Lower leg skin (tissue), 4 donors: ENCODE measurements at regions not wholly inside any gene's neighbourhood (a gene's known extent, or its start where the extent isn't known, plus 50 kb on each side); places are given as distances from the start of the nearest gene placed in this dataset.
"Not testable (repeated sequence)": the region's sequence is repeated elsewhere in the genome, so short reads cannot be mapped to it uniquely, and the experiment has no call there.

Experiments used
- DNase-seq, 2 donors: peaks; one replicate each; pipeline ENCODE4 v3.0.0-alpha.2; 2019; ENCODE audit warnings: low spot score in 2 of 2
- H3K4me3 ChIP-seq: fragments of 200-600 bp; sonication (generic); 2 replicates; pipeline ENCODE4 v1.5.1; 2017; ENCODE audit warnings: mild to moderate bottlenecking, low read depth; ENCODE audit not compliant: poor library complexity, severe bottlenecking
- POLR2A ChIP-seq, 2 donors: fragments of 450-650 bp; IDR thresholded peaks; one replicate each; pipeline ENCODE4 v1.6.1; 2016 to 2017; ENCODE audit warnings: antibody characterized with exemption in 2 of 2, mild to moderate bottlenecking in 1 of 2, moderate library complexity in 1 of 2
- WGBS, 2 donors: methylation state at CpG; one replicate each; pipeline ENCODE4 v1.1.5; 2018; 5-methylcytosine and 5-hydroxymethylcytosine counted together
- intact Hi-C: fragments of 100-400 bp; cut with DNase I; formaldehyde crosslinking; loops from one replicate; pipeline ENCODE4 v1.15.0; 2023; ENCODE audit warnings: low total_unique reads
- TF ChIP-seq, protein P1 (sequence below), 3 donors: fragments of 450-650 bp; IDR thresholded peaks; one replicate each; pipeline ENCODE4 v1.5.1; 2016; ENCODE audit warnings: antibody characterized with exemption in 3 of 3, mild to moderate bottlenecking in 3 of 3, moderate library complexity in 2 of 3

DNA sequence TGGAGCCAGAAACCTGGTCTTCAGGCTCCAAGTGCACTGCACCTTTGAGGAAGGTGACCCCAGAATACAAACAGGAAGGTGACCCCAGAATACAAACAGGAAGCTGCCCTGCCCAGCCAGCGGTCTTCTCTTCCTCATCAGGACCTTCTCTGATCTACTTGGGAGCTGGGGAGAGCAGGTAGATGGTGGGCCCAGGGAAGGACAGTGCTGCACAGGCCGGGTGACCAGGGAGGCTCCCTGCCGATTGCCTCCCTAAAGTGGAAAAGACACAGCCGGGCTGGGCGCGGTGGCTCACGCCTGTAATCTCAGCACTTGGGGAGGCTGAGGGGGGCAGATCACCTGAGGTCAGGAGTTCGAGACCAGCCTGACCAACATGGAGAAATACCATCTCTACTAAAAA lies 151.8 kb upstream of the CHST15 start:
- WGBS, 2 donors = 91 to 95% methylated on average over 8 of the region's 8 CpGs
- H3K4me3 ChIP-seq = no peak overlapping the region
- TF ChIP-seq, protein P1, sequence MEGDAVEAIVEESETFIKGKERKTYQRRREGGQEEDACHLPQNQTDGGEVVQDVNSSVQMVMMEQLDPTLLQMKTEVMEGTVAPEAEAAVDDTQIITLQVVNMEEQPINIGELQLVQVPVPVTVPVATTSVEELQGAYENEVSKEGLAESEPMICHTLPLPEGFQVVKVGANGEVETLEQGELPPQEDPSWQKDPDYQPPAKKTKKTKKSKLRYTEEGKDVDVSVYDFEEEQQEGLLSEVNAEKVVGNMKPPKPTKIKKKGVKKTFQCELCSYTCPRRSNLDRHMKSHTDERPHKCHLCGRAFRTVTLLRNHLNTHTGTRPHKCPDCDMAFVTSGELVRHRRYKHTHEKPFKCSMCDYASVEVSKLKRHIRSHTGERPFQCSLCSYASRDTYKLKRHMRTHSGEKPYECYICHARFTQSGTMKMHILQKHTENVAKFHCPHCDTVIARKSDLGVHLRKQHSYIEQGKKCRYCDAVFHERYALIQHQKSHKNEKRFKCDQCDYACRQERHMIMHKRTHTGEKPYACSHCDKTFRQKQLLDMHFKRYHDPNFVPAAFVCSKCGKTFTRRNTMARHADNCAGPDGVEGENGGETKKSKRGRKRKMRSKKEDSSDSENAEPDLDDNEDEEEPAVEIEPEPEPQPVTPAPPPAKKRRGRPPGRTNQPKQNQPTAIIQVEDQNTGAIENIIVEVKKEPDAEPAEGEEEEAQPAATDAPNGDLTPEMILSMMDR (IDR thresholded peaks at IDR 0.05) = no peak
- no peak for TF ChIP-seq POLR2A (IDR thresholded peaks at IDR 0.05)
- peak in 1 of 2 donors; percentile 78 for DNase-seq
- intact Hi-C loops = no loop called here

DNA sequence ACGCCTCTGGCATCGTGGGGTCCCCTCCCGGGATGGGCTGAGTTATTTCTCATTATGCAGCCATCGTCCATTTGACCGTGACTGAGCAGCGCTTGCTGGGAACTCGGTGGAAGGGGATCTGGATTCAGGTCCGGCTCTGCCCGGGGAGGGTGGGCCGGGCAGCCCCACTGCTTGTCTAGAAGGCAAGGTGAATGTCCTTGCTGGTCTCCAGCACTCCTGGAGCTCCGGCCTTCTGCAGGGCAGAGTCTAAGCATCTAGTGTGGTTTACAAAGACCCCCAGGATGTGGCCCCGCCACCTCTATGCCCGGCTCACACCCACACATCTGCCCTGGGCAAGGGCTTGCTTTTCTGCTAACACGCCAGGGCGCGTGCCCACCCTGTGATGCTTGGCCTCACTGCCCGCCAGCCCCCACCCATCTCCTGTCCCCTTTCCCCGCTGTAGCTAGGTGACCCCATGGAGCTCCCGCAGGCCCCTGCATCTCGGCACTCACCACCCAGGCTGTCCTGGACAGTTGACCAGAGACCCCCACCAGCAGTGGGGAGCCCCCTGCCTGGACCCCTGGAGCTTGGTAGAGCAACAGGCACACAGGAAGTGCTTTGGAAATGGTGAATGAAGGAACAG lies 151.0 kb upstream of the CHST15 start:
- intact Hi-C loops = no loop called here
- 95 to 96% methylated on average over 15 to 20 of the region's 20 CpGs for WGBS, 2 donors
- DNase-seq = peak in 1 of 2 donors; percentile 76
- H3K4me3 ChIP-seq = no peak overlapping the region
- TF ChIP-seq, protein P1 (IDR thresholded peaks at IDR 0.05) = no peak
- no peak for TF ChIP-seq POLR2A (IDR thresholded peaks at IDR 0.05)

GRCh38 chr10:124243702-124244121 lies 150.3 kb upstream of the CHST15 start:
- intact Hi-C loops = no loop called here
- no peak overlapping the region for H3K4me3 ChIP-seq
- peak in 1 of 2 donors; percentile 79 for DNase-seq
- TF ChIP-seq, protein P1 (IDR thresholded peaks at IDR 0.05) = no peak
- TF ChIP-seq POLR2A (IDR thresholded peaks at IDR 0.05) = no peak
- WGBS, 2 donors = 75 to 82% methylated on average over 12 of the region's 12 CpGs

GRCh38 chr10:124242791-124243190 lies 149.4 kb upstream of the CHST15 start:
- no peak overlapping the region for H3K4me3 ChIP-seq
- intact Hi-C loops = no loop called here
- peak in 1 of 2 donors; percentile 32 for DNase-seq
- WGBS, 2 donors = 90 to 92% methylated on average over 8 of the region's 8 CpGs
- TF ChIP-seq POLR2A (IDR thresholded peaks at IDR 0.05) = no peak
- TF ChIP-seq, protein P1 (IDR thresholded peaks at IDR 0.05) = no peak

DNA sequence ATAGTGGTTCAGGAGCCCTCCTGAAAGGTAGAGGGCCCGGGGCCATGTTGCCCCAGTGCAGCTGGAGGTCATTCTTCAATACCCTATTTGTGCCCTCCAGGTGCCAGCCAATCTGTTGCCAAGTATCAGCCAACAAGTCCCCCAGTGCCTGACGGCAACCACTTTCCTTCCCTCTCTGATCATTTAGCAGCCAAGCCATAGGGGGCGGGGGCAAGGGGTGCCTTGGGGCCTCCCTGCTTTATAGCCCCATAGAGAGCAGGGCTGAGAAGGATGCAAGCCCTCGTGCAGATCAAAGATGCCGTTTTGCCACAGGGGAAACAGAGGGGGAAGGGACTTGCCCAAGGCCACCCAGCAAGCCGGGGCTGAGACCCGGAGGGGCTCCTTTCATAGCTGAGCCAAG lies 149.0 kb upstream of the CHST15 start:
- TF ChIP-seq POLR2A (IDR thresholded peaks at IDR 0.05) = no peak
- TF ChIP-seq, protein P1 (IDR thresholded peaks at IDR 0.05) = no peak
- no peak overlapping the region for H3K4me3 ChIP-seq
- DNase-seq = peak in 1 of 2 donors; percentile 54
- intact Hi-C loops = no loop called here
- WGBS, 2 donors = 86 to 91% methylated on average over 6 to 7 of the region's 7 CpGs

DNA sequence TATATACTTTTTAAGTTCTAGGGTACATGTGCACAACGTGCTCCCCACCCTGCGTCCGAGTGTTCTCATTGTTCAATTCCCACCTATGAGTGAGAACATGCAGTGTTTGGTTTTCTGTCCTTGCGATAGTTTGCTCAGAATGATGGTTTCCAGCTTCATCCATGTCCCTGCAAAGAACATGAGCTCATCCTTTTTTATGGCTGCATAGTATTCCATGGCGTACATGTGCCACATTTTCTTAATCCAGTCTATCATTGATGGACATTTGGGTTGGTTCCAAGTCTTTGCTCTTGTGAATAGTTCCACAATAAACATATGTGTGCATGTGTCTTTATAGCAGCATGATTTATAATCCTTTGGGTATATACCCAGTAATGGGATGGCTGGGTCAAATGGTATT lies 148.1 kb upstream of the CHST15 start:
- H3K4me3 ChIP-seq, intact Hi-C loops: not testable (repeated sequence)
- WGBS, 2 donors = 98 to 99% methylated on average over 5 of the region's 5 CpGs
- DNase-seq = peak in 1 of 2 donors; percentile 29
